Epithelial cell of esophagus (primary cell): ENCODE measurements at regions not wholly inside any gene's neighbourhood (a gene's known extent, or its start where the extent isn't known, plus 50 kb on each side); places are given as distances from the start of the nearest gene placed in this dataset.
A peak's percentile ranks its signal among the peaks of the same experiment; 100 is the strongest.
"Not testable (repeated sequence)": the region's sequence is repeated elsewhere in the genome, so short reads cannot be mapped to it uniquely, and the experiment has no call there.

Source experiments
- DNase-seq: peaks from one replicate; pipeline ENCODE4 v3.0.0; 2010; ENCODE audit warnings: low read depth
- H3K4me3 ChIP-seq: 2 replicates; pipeline ENCODE4 v1.5.1; 2011; ENCODE audit warnings: mild to moderate bottlenecking, low read length, control low read depth
- TF ChIP-seq, protein P1 (sequence below): IDR thresholded peaks from 2 replicates; pipeline ENCODE4 v1.5.1; 2011; ENCODE audit warnings: low read depth, mild to moderate bottlenecking, low read length, control low read depth, inconsistent platforms; ENCODE audit not compliant: insufficient read depth; ENCODE audit errors: missing control alignments

DNA sequence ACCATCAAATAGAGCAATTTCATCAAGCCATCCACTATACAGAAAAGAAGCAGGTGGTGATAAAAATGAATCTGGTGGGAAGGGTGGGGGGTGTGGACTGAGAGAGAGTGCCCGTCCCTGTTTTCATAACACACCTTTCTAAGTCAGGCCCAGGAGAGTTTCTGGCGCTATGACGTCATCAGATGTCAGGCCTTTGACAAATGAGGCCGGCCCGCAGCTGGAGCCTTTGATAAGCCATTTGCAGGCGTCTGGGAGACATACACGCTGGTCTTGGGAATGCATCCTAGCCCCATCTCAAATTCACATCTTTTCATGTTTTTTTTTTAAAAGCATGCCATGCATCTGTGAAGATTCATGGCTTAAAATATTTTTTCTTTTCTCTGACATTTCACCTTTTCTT, 404.5 kb downstream of the BCOR start:
- TF ChIP-seq, protein P1, sequence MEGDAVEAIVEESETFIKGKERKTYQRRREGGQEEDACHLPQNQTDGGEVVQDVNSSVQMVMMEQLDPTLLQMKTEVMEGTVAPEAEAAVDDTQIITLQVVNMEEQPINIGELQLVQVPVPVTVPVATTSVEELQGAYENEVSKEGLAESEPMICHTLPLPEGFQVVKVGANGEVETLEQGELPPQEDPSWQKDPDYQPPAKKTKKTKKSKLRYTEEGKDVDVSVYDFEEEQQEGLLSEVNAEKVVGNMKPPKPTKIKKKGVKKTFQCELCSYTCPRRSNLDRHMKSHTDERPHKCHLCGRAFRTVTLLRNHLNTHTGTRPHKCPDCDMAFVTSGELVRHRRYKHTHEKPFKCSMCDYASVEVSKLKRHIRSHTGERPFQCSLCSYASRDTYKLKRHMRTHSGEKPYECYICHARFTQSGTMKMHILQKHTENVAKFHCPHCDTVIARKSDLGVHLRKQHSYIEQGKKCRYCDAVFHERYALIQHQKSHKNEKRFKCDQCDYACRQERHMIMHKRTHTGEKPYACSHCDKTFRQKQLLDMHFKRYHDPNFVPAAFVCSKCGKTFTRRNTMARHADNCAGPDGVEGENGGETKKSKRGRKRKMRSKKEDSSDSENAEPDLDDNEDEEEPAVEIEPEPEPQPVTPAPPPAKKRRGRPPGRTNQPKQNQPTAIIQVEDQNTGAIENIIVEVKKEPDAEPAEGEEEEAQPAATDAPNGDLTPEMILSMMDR, result no peak
- DNase-seq, result no peak
- no peak overlapping the region for H3K4me3 ChIP-seq

DNA sequence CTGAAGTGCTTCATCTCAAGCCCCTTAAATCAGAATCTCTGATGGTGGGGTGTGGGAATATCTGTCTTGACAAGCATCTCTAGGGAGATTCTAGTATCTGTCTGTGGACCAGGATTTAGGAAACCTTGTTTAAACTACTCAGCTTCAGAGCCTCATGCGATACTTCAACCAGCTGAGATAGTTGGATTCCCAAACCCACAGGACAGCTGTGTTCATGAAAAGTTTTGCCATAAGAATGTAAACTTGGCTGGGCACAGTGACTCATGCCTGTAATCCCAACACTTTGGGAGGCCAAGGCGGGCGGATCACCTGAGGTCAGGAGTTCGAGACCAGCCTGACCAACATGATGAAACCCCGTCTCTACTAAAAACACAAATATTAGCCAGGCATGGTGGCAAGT, 395.1 kb downstream of the BCOR start:
- not testable (repeated sequence) for H3K4me3 ChIP-seq, DNase-seq

- DNase-seq, result no peak
- no peak overlapping the region for H3K4me3 ChIP-seq
- TF ChIP-seq, protein P1, result no peak
These were observed 394.5 kb downstream of the BCOR start for GRCh38 chrX:39703307-39703706.

DNA sequence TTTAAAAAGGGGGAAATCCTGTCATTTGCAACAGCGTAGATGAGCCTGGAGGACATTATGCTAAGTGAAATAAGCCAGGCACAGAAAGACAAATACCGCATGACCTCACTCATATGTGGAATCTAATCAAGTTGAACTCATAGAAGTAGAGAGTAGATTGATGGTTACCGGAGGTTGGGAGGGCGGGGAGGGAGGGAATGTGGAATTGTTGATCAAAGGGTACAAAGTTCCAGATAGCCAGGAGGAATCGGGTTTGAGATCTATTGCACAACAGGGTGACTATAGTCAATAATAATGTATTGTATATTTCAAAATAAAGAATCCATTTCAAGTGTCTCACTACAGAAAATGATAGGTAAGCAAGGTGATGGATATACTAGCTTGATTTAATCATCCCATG, 393.2 kb downstream of the BCOR start:
- TF ChIP-seq, protein P1, result no peak
- no peak overlapping the region for H3K4me3 ChIP-seq
- DNase-seq, result no peak

- TF ChIP-seq, protein P1, result peak; percentile 75
- no peak overlapping the region for H3K4me3 ChIP-seq
- peak; percentile 79 for DNase-seq
These were observed 392.5 kb downstream of the BCOR start for GRCh38 chrX:39705290-39705689.

DNA sequence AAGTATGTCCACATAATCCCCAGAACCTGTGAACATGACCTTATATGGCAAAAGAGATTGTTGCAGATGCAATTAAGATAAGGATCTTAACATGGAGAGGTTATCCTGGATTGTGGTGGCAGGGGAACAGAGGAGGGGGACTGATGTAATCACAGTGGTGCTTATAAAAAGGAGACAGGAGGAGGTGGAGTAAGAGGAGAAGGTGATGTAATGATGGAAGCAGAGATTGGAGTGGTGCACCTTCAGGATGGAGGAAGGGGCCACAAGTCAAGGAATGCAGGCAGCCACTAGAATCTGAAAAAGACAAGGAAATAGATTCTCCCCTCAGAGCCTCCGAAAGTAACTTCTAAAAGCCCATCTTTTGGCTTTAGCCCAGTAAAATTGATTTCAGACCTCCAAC, 388.4 kb downstream of the BCOR start:
- TF ChIP-seq, protein P1, result no peak
- H3K4me3 ChIP-seq, result no peak overlapping the region
- no peak for DNase-seq

DNA sequence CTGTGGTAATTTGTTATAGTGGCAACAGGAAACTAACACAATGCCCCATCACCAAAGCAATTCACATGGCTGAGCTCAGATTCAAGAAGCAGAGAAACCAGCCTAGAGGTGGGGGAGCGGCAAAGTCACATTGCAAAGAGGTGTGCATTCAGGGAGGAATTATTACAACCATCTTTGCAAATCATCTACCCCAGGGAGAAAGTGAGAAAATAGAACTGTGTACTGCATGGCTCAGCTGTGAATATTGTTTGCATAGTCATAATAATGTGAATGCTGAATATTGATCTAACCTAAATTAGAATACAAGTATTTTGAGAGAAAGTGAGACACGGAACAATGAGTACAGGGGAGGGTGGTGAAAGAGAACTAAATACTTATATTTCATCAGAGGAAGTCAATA, 387.9 kb downstream of the BCOR start:
- no peak overlapping the region for H3K4me3 ChIP-seq
- no peak for DNase-seq
- TF ChIP-seq, protein P1, result no peak

DNA sequence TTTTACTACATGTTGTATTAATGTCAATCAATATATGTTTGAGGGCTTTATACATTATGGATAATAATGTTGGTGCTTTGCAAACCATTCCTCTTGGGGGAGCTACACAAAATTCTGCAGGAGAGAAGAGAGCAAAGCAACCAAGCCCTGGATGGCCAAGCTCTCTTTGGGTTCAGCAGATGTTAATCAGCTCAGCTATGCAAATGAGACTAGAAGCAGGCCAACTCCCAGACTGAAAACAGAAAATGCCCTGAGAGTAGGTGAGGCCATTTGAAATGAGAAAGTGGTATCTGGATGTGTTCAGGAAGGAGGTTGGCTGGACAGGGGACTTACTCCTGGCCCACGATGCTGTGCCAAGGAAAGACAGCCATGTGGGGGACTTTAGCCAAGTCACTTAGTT, 387.0 kb downstream of the BCOR start:
- no peak for DNase-seq
- TF ChIP-seq, protein P1, result no peak
- H3K4me3 ChIP-seq, result no peak overlapping the region
